ENCODE measurements at regions not wholly inside any gene's neighbourhood (a gene's known extent, or its start where the extent isn't known, plus 50 kb on each side); places are given as distances from the start of the nearest gene placed in this dataset.

DNA sequence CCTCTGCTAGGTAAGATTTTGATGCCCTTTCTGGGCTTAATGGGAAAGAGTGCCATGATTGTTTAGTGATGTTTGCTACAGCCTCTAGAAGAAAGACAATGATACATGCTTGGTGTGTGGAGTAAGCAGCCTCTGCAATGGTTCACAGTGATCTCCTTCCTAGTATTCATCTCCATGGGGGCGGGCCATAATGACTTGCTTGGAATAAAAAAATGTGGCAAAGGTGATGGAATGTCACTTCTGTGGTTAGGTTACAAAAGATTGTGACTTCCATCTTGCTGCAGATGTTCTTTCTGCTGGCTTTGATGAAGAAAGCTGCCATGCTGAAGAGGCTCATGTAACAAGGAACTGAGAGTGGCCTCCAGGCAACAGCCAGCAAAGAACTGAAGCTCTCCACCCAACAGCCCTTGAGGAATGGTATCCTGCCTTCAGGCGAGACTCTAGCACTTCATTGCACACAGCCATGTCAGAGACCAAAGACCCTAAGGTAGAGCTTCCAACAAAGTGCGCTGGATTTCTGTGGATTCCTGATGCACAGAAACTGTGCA is 139.1 kb upstream of the LRIG1 start:
- TF ChIP-seq, protein P1, sequence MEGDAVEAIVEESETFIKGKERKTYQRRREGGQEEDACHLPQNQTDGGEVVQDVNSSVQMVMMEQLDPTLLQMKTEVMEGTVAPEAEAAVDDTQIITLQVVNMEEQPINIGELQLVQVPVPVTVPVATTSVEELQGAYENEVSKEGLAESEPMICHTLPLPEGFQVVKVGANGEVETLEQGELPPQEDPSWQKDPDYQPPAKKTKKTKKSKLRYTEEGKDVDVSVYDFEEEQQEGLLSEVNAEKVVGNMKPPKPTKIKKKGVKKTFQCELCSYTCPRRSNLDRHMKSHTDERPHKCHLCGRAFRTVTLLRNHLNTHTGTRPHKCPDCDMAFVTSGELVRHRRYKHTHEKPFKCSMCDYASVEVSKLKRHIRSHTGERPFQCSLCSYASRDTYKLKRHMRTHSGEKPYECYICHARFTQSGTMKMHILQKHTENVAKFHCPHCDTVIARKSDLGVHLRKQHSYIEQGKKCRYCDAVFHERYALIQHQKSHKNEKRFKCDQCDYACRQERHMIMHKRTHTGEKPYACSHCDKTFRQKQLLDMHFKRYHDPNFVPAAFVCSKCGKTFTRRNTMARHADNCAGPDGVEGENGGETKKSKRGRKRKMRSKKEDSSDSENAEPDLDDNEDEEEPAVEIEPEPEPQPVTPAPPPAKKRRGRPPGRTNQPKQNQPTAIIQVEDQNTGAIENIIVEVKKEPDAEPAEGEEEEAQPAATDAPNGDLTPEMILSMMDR (conservative IDR thresholded peaks at IDR 0.05), result no peak
- no peak for TF ChIP-seq EZH2 (IDR thresholded peaks at IDR 0.05; ENCODE audit: low read depth)
